Fibroblast of skin of back (primary cell): ENCODE measurements at regions not wholly inside any gene's neighbourhood (a gene's known extent, or its start where the extent isn't known, plus 50 kb on each side); places are given as distances from the start of the nearest gene placed in this dataset.

Experiments used
- DNase-seq: peaks from one replicate; pipeline ENCODE4 v3.0.0-alpha.2; 2013

- DNase-seq, result no peak
These were observed 103.1 kb upstream of the ISL1 start for GRCh38 chr5:51279983-51280706.

GRCh38 chr5:51286046-51286445 is 97.2 kb upstream of the ISL1 start:
- no peak for DNase-seq

DNA sequence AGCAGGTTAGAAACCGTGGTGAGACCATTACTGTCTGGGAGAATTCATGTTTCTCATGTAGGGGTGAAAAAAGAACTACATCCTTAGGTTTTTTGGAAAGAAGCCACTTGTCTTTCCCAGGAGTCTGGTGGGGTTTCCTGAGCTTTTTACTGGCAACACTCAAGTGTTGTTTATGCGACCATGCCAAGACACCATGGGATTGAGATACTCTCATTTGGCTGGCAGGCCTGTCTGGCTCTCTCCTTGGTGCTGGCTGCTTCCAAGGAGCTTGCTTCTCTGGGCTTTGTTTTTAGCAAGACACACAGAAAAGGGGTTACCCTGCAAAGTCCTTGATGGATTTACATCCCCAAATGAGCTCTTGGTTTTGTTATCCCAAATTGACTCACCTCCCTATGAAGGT is 80.9 kb upstream of the ISL1 start:
- no peak for DNase-seq

DNA sequence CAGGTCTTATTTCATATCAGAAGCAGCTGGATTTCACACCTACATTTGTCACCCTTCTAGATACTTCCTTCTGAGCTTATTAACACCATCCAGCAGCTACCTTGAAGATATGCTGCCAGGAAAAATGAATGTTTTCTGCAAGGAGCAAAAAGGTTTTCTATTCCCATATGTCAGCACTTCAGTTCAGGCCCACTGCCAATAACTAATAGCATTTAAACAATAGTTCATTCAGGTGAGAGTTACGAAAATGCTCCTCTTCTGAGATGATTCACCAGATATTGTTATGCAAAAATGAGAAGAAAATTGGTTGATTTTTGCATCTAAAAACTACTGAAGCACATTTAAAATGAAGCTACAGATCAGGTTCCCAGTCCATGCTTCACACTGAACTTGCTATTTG is 56.4 kb upstream of the ISL1 start:
- DNase-seq, result no peak
